Loucy (cell line): ENCODE measurements at regions not wholly inside any gene's neighbourhood (a gene's known extent, or its start where the extent isn't known, plus 50 kb on each side); places are given as distances from the start of the nearest gene placed in this dataset.

ENCODE experiments used
- H2AFZ ChIP-seq: fragments of 200-600 bp; sonication (generic); 2 replicates; pipeline ENCODE4 v1.6.0; 2016; ENCODE audit warnings: antibody characterized with exemption, mild to moderate bottlenecking, low read length, moderate library complexity
- H3F3A ChIP-seq: fragments of 200-600 bp; 2 replicates; pipeline ENCODE4 v1.6.0; 2016; ENCODE audit warnings: antibody characterized with exemption, low read depth, mild to moderate bottlenecking
- H3K27me3 ChIP-seq: fragments of 200-600 bp; sonication (generic); 2 replicates; pipeline ENCODE4 v1.6.1; 2014; ENCODE audit warnings: low read length, mild to moderate bottlenecking; ENCODE audit not compliant: insufficient read depth, poor library complexity, severe bottlenecking
- H3K36me3 ChIP-seq: fragments of 200-600 bp; sonication (generic); 2 replicates; pipeline ENCODE4 v1.6.1; 2016; ENCODE audit warnings: low read length; ENCODE audit not compliant: insufficient read depth
- H3K4me1 ChIP-seq: fragments of 200-600 bp; sonication (generic); 2 replicates; pipeline ENCODE4 v1.5.1; 2014; ENCODE audit warnings: low read length, mild to moderate bottlenecking; ENCODE audit not compliant: insufficient read depth, poor library complexity, severe bottlenecking
- H3K4me2 ChIP-seq: fragments of 200-600 bp; sonication (generic); 2 replicates; pipeline ENCODE4 v1.6.0; 2014; ENCODE audit warnings: antibody characterized with exemption, low read length, low read depth, mild to moderate bottlenecking; ENCODE audit not compliant: poor library complexity, severe bottlenecking
- H3K4me3 ChIP-seq: fragments of 200-600 bp; sonication (generic); 2 replicates; pipeline ENCODE4 v1.5.1; 2014; ENCODE audit warnings: low read length, mild to moderate bottlenecking, mixed read lengths; ENCODE audit not compliant: poor library complexity, severe bottlenecking
- H3K79me2 ChIP-seq: fragments of 200-600 bp; sonication (generic); 2 replicates; pipeline ENCODE4 v1.6.1; 2014; ENCODE audit warnings: low read length; ENCODE audit not compliant: insufficient read depth
- H3K9ac ChIP-seq: fragments of 200-600 bp; sonication (generic); 2 replicates; pipeline ENCODE4 v1.6.0; 2014; ENCODE audit warnings: mild to moderate bottlenecking, low read depth, low read length, moderate library complexity; ENCODE audit not compliant: poor library complexity, severe bottlenecking
- H3K9me2 ChIP-seq: fragments of 200-600 bp; sonication (generic); replicated peaks from 2 replicates; pipeline ENCODE4 v1.6.1; 2016; ENCODE audit warnings: low read depth, low read length, mixed read lengths
- H3K9me3 ChIP-seq: fragments of 200-600 bp; sonication (generic); 2 replicates; pipeline ENCODE4 v1.6.1; 2014; ENCODE audit warnings: mild to moderate bottlenecking, antibody characterized with exemption, low read length, low read depth; ENCODE audit not compliant: insufficient read depth
- H4K20me1 ChIP-seq: fragments of 200-600 bp; sonication (generic); 2 replicates; pipeline ENCODE4 v1.6.0; 2014; ENCODE audit warnings: antibody characterized with exemption, low read length, mild to moderate bottlenecking; ENCODE audit not compliant: insufficient read depth, poor library complexity, severe bottlenecking
- EZH2phosphoT487 ChIP-seq: fragments of 200-600 bp; IDR thresholded peaks from 2 replicates; pipeline ENCODE4 v1.6.1; 2018; ENCODE audit warnings: antibody characterized with exemption, mild to moderate bottlenecking, moderate library complexity, borderline replicate concordance
- TF ChIP-seq, protein P1 (sequence below): fragments of 200-600 bp; sonication (generic); conservative IDR thresholded peaks from 2 replicates; pipeline ENCODE4 v1.5.1; 2014; ENCODE audit warnings: mild to moderate bottlenecking, antibody characterized with exemption, low read length

DNA sequence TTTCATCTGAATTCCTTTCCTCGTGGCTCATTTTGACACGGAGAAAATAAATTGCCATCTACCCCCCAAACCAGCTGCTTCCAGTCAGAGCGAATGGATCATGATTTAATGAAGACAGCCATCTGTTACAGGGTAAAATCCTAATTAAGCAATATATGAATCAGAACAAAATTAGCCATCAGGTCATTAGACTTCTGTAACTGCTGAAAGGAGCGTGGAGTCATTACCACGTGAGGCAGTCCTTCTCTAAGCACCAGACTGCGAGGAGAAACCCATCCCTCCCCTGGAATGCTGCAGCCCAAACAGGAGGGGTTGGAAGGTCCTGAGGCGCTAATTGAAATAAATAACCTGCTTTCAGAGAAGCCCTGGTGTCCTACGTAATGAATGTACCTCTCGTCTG is 51.1 kb upstream of the TCL1A start:
- Histone ChIP-seq H3K27me3 (no peaks in the 10 kb centered on the region), H3F3A (no peaks in the 10 kb centered on the region), H3K4me3 (no peak overlapping the region), H3K36me3 (no peaks in the 10 kb centered on the region), H2AFZ (no peak overlapping the region), H3K9ac (no peak overlapping the region), H3K4me1 (peaks cover 11% of the 10 kb centered on the region), H3K4me2 (no peak overlapping the region), H3K9me3 (no peaks in the 10 kb centered on the region), H4K20me1 (no peaks in the 10 kb centered on the region), H3K9me2 (no peaks in the 10 kb centered on the region), H3K79me2 (no peaks in the 10 kb centered on the region)
- TF ChIP-seq EZH2phosphoT487: no peak
- TF ChIP-seq, protein P1, sequence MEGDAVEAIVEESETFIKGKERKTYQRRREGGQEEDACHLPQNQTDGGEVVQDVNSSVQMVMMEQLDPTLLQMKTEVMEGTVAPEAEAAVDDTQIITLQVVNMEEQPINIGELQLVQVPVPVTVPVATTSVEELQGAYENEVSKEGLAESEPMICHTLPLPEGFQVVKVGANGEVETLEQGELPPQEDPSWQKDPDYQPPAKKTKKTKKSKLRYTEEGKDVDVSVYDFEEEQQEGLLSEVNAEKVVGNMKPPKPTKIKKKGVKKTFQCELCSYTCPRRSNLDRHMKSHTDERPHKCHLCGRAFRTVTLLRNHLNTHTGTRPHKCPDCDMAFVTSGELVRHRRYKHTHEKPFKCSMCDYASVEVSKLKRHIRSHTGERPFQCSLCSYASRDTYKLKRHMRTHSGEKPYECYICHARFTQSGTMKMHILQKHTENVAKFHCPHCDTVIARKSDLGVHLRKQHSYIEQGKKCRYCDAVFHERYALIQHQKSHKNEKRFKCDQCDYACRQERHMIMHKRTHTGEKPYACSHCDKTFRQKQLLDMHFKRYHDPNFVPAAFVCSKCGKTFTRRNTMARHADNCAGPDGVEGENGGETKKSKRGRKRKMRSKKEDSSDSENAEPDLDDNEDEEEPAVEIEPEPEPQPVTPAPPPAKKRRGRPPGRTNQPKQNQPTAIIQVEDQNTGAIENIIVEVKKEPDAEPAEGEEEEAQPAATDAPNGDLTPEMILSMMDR: no peak

DNA sequence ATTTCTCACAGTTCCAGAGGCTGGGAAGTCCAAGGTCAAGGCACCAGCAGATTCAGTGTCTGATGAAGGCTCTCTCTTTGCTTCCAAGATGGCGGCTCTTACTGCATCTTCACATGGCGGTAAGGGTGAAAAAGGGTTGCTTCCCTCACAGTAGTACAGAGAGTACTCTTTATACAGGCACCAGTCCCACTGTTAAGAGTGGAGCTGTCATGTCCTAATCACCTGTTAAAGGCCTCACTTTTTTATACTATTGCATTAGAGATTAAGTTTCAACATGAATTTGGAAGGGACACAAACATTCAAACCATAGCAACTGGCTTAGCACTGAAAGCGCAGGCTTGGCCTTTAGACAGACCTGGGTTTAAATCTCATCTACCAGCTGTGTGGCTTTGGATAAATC is 50.0 kb upstream of the TCL1A start:
- Histone ChIP-seq H3K4me2 (no peak overlapping the region), H3K4me1 (peaks cover 11% of the 10 kb centered on the region), H3K9me3 (no peaks in the 10 kb centered on the region), H3K79me2 (no peaks in the 10 kb centered on the region), H3K9ac (no peak overlapping the region), H3K4me3 (no peak overlapping the region), H3F3A (no peaks in the 10 kb centered on the region), H3K9me2 (no peaks in the 10 kb centered on the region), H3K36me3 (no peaks in the 10 kb centered on the region), H2AFZ (no peak overlapping the region), H4K20me1 (no peaks in the 10 kb centered on the region), H3K27me3 (no peaks in the 10 kb centered on the region)
- TF ChIP-seq, protein P1: no peak
- no peak for TF ChIP-seq EZH2phosphoT487
